ENCODE measurements at regions not wholly inside any gene's neighbourhood (a gene's known extent, or its start where the extent isn't known, plus 50 kb on each side); places are given as distances from the start of the nearest gene placed in this dataset.

GRCh38 chr12:66932126-66932525, 253.2 kb upstream of the GRIP1 start:
- TF ChIP-seq E2F1 (CRISPR knock-in tag; IDR thresholded peaks at IDR 0.05) (no peak), IRF2 (CRISPR knock-in tag; IDR thresholded peaks at IDR 0.05; ENCODE audit: borderline replicate concordance, low read depth) (no peak), AFF4 (CRISPR knock-in tag; IDR thresholded peaks at IDR 0.05; ENCODE audit: borderline replicate concordance) (no peak), ZNF396 (CRISPR knock-in tag; IDR thresholded peaks at IDR 0.05; ENCODE audit: borderline replicate concordance) (no peak), OVOL2 (CRISPR knock-in tag; IDR thresholded peaks at IDR 0.05; ENCODE audit: borderline replicate concordance) (no peak), PREB (CRISPR knock-in tag; IDR thresholded peaks at IDR 0.05; ENCODE audit: borderline replicate concordance) (no peak), ZBTB43 (CRISPR knock-in tag; IDR thresholded peaks at IDR 0.05) (no peak), ZNF219 (CRISPR knock-in tag; IDR thresholded peaks at IDR 0.05; ENCODE audit: borderline replicate concordance) (no peak), TP53 (CRISPR knock-in tag; IDR thresholded peaks at IDR 0.05) (no peak), CREB1 (CRISPR knock-in tag; IDR thresholded peaks at IDR 0.05) (no peak), KAT7 (CRISPR knock-in tag; IDR thresholded peaks at IDR 0.05; ENCODE audit: borderline replicate concordance) (no peak), NFE2L1 (CRISPR knock-in tag; IDR thresholded peaks at IDR 0.05) (no peak), GABPB1 (CRISPR knock-in tag; IDR thresholded peaks at IDR 0.05) (no peak)
- Mint-ChIP-seq H3K9me3 (peaks cover 4% of the 10 kb centered on the region), H3K4me3 (no peak overlapping the region), H3K36me3 (no peaks in the 10 kb centered on the region), H3K4me1 (0 out of 2 replicates have a peak, but pooled peaks cover 4% of the 10 kb centered on the region), H3K27me3 (ENCODE audit: low read depth) (no peaks in the 10 kb centered on the region), H3K27ac (no peak overlapping the region)
- ATAC-seq (no peak), DNase-seq (ENCODE audit: low spot score) (no peak)
- ChIA-PET CTCF (no interaction called here), POLR2A (no interaction called here)

GRCh38 chr12:66934302-66935062, 255.6 kb upstream of the GRIP1 start:
- no peak overlapping the region for H3K27ac Mint-ChIP-seq
- ATAC-seq (no peak), DNase-seq (ENCODE audit: low spot score) (no peak)
- no peak overlapping the region for H3K4me3 Mint-ChIP-seq
- no peak for TF ChIP-seq ERG (CRISPR knock-in tag; IDR thresholded peaks at IDR 0.05)
- TF ChIP-seq ZNF138 (CRISPR knock-in tag; conservative IDR thresholded peaks at IDR 0.05), result no peak
- TF ChIP-seq ELF4 (CRISPR knock-in tag; IDR thresholded peaks at IDR 0.05; ENCODE audit: low read depth), result no peak
- TF ChIP-seq GTF2I (CRISPR knock-in tag; conservative IDR thresholded peaks at IDR 0.05), result no peak
- no peak for TF ChIP-seq IRF1 (CRISPR knock-in tag; IDR thresholded peaks at IDR 0.05)
- no peak for TF ChIP-seq SMAD4 (CRISPR knock-in tag; IDR thresholded peaks at IDR 0.05)
- POLR2A ChIA-PET, result interaction anchor here (0.5 to 1.1 kb wide), 2 partner anchors 11 to 16 kb away, joined by 3 read pairs; no protein-coding TSS in a partner anchor
- H3K27me3 Mint-ChIP-seq (ENCODE audit: low read depth), result no peaks in the 10 kb centered on the region
- no peaks in the 10 kb centered on the region for H3K4me1 Mint-ChIP-seq
- no peaks in the 10 kb centered on the region for H3K36me3 Mint-ChIP-seq
- CTCF ChIA-PET, result no interaction called here
- H3K9me3 Mint-ChIP-seq, result peaks cover 4% of the 10 kb centered on the region
